ENCODE measurements at regions not wholly inside any gene's neighbourhood (a gene's known extent, or its start where the extent isn't known, plus 50 kb on each side); places are given as distances from the start of the nearest gene placed in this dataset.

- H3K4me3 ChIP-seq (ENCODE audit: low read depth, low read length): no peak overlapping the region
- TF ChIP-seq, protein P1, sequence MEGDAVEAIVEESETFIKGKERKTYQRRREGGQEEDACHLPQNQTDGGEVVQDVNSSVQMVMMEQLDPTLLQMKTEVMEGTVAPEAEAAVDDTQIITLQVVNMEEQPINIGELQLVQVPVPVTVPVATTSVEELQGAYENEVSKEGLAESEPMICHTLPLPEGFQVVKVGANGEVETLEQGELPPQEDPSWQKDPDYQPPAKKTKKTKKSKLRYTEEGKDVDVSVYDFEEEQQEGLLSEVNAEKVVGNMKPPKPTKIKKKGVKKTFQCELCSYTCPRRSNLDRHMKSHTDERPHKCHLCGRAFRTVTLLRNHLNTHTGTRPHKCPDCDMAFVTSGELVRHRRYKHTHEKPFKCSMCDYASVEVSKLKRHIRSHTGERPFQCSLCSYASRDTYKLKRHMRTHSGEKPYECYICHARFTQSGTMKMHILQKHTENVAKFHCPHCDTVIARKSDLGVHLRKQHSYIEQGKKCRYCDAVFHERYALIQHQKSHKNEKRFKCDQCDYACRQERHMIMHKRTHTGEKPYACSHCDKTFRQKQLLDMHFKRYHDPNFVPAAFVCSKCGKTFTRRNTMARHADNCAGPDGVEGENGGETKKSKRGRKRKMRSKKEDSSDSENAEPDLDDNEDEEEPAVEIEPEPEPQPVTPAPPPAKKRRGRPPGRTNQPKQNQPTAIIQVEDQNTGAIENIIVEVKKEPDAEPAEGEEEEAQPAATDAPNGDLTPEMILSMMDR (conservative IDR thresholded peaks at IDR 0.05; ENCODE audit: low read depth, low read length): peak; percentile 96
- no peak for DNase-seq (ENCODE audit: low read depth)
These were observed 414.3 kb downstream of the ANXA1 start for GRCh38 chr9:73565833-73566465.

DNA sequence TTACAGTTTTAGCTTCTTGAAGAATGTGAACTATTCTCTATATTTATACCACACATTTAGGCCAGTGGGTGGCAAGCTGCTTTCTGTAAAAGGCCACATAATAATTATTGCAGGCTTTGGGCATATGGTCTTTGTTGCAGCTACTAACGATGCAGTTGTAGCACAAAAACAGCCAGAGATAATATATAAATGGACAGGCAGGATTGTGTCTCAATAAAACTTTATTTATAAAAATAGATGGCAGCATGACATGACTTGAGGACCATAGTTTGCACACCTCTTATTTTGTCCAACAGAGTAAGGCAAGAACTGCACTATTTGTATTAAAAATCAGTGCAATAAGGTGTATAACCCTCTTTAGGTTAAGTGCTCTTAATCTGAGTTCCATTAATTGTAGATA, 415.0 kb downstream of the ANXA1 start:
- no peak for DNase-seq (ENCODE audit: low read depth)
- TF ChIP-seq, protein P1 (conservative IDR thresholded peaks at IDR 0.05; ENCODE audit: low read depth, low read length): no peak
- H3K4me3 ChIP-seq (ENCODE audit: low read depth, low read length): no peak overlapping the region

GRCh38 chr9:73573235-73573634, 421.6 kb downstream of the ANXA1 start:
- TF ChIP-seq, protein P1 (conservative IDR thresholded peaks at IDR 0.05; ENCODE audit: low read depth, low read length): no peak
- H3K4me3 ChIP-seq (ENCODE audit: low read depth, low read length): no peak overlapping the region
- DNase-seq (ENCODE audit: low read depth): no peak

GRCh38 chr9:73575101-73576060, 423.7 kb downstream of the ANXA1 start:
- TF ChIP-seq, protein P1 (conservative IDR thresholded peaks at IDR 0.05; ENCODE audit: low read depth, low read length): no peak
- no peak overlapping the region for H3K4me3 ChIP-seq (ENCODE audit: low read depth, low read length)

DNA sequence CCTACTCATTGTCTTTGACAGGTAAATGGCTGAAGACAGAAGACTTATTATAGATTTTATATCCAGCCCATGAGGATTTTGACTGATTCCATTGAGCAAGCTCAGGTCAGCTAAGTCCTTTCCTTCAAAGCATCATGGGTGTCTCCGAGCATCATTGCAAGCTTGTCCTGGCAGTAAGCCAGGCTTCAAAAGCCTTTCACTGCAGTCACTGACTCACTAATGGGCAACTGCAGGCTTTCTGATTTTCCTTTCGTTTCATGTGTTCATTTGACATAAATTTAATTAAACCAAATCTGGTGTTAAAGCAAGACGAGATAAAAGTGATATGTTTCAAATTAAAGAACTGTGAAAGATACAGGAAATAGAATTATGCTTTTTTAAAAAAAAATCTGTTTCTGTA, 426.2 kb downstream of the ANXA1 start:
- TF ChIP-seq, protein P1 (conservative IDR thresholded peaks at IDR 0.05; ENCODE audit: low read depth, low read length): no peak
- no peak for DNase-seq (ENCODE audit: low read depth)
- H3K4me3 ChIP-seq (ENCODE audit: low read depth, low read length): no peak overlapping the region

More at GRCh38 chr9:73575101-73576060, 423.7 kb downstream of the ANXA1 start:
- DNase-seq (ENCODE audit: low read depth): no peak

GRCh38 chr9:73579823-73580222, 428.2 kb downstream of the ANXA1 start:
- H3K4me3 ChIP-seq (ENCODE audit: low read depth, low read length): no peak overlapping the region
- DNase-seq (ENCODE audit: low read depth): no peak
- TF ChIP-seq, protein P1 (conservative IDR thresholded peaks at IDR 0.05; ENCODE audit: low read depth, low read length): no peak
